ENCODE measurements at regions not wholly inside any gene's neighbourhood (a gene's known extent, or its start where the extent isn't known, plus 50 kb on each side); places are given as distances from the start of the nearest gene placed in this dataset.
"Not testable (repeated sequence)": the region's sequence is repeated elsewhere in the genome, so short reads cannot be mapped to it uniquely, and the experiment has no call there.

- CTCF ChIA-PET = no interaction called here
- Mint-ChIP-seq H3K4me3 (no peak overlapping the region), H3K36me3 (ENCODE audit: low read depth) (no peaks in the 10 kb centered on the region), H3K27me3 (no peaks in the 10 kb centered on the region), H3K27ac (no peak overlapping the region), H3K4me1 (ENCODE audit: low read depth) (no peaks in the 10 kb centered on the region), H3K9me3 (peaks cover 2% of the 10 kb centered on the region)
- no peak for ATAC-seq
- no peak for DNase-seq
- no peak for TF ChIP-seq CTCF (IDR thresholded peaks at IDR 0.05)
- intact Hi-C loops (cut with micrococcal nuclease) = no loop called here
- POLR2A ChIA-PET = no interaction called here
Measured at GRCh38 chr20:60785785-60786184, 466.3 kb upstream of the CDH4 start.

- no peaks in the 10 kb centered on the region for H3K27me3 Mint-ChIP-seq
- CTCF ChIA-PET = no interaction called here
- no peak for ATAC-seq
Measured at GRCh38 chr20:60786686-60787217, 465.3 kb upstream of the CDH4 start.

GRCh38 chr20:60787276-60787675, 464.8 kb upstream of the CDH4 start:
- no peaks in the 10 kb centered on the region for H3K36me3 Mint-ChIP-seq (ENCODE audit: low read depth)
- DNase-seq (no peak), ATAC-seq (no peak)
- H3K4me3 Mint-ChIP-seq = no peak overlapping the region
- no peak overlapping the region for H3K27ac Mint-ChIP-seq
- ChIA-PET POLR2A (no interaction called here), CTCF (no interaction called here)
- H3K4me1 Mint-ChIP-seq (ENCODE audit: low read depth) = no peaks in the 10 kb centered on the region
- intact Hi-C loops (cut with micrococcal nuclease) = no loop called here
- TF ChIP-seq CTCF (IDR thresholded peaks at IDR 0.05) = no peak
- H3K27me3 Mint-ChIP-seq = peaks cover 3% of the 10 kb centered on the region
- no peaks in the 10 kb centered on the region for H3K9me3 Mint-ChIP-seq

More at GRCh38 chr20:60786686-60787217, 465.3 kb upstream of the CDH4 start:
- POLR2A ChIA-PET = no interaction called here
- no peak for TF ChIP-seq CTCF (IDR thresholded peaks at IDR 0.05)
- no peaks in the 10 kb centered on the region for H3K36me3 Mint-ChIP-seq (ENCODE audit: low read depth)
- H3K9me3 Mint-ChIP-seq = no peaks in the 10 kb centered on the region
- H3K4me3 Mint-ChIP-seq = no peak overlapping the region
- intact Hi-C loops (cut with micrococcal nuclease) = no loop called here
- no peak overlapping the region for H3K27ac Mint-ChIP-seq
- DNase-seq = no peak
- H3K4me1 Mint-ChIP-seq (ENCODE audit: low read depth) = no peaks in the 10 kb centered on the region

- no peak for DNase-seq
- intact Hi-C loops (cut with micrococcal nuclease) = no loop called here
- H3K27me3 Mint-ChIP-seq = peaks cover 3% of the 10 kb centered on the region
- no peak for TF ChIP-seq CTCF (IDR thresholded peaks at IDR 0.05)
- H3K36me3 Mint-ChIP-seq (ENCODE audit: low read depth) = no peaks in the 10 kb centered on the region
- POLR2A ChIA-PET = no interaction called here
- no peaks in the 10 kb centered on the region for H3K4me1 Mint-ChIP-seq (ENCODE audit: low read depth)
- CTCF ChIA-PET = no interaction called here
- no peak for ATAC-seq
- no peaks in the 10 kb centered on the region for H3K9me3 Mint-ChIP-seq
- no peak overlapping the region for H3K4me3 Mint-ChIP-seq
- H3K27ac Mint-ChIP-seq = no peak overlapping the region
Measured at GRCh38 chr20:60788070-60788469, 464.0 kb upstream of the CDH4 start.

- intact Hi-C loops (cut with micrococcal nuclease) = no loop called here
Measured at GRCh38 chr20:60789399-60789798, 462.7 kb upstream of the CDH4 start.

GRCh38 chr20:60790339-60790738, 461.7 kb upstream of the CDH4 start:
- H3K9me3 Mint-ChIP-seq, POLR2A ChIA-PET, CTCF ChIA-PET: not testable (repeated sequence)

More at GRCh38 chr20:60789399-60789798, 462.7 kb upstream of the CDH4 start:
- TF ChIP-seq CTCF (IDR thresholded peaks at IDR 0.05) = no peak
- Mint-ChIP-seq H3K27ac (no peak overlapping the region), H3K27me3 (peaks cover 3% of the 10 kb centered on the region), H3K4me1 (ENCODE audit: low read depth) (no peaks in the 10 kb centered on the region), H3K36me3 (ENCODE audit: low read depth) (no peaks in the 10 kb centered on the region), H3K9me3 (no peaks in the 10 kb centered on the region), H3K4me3 (no peak overlapping the region)
- ChIA-PET POLR2A (no interaction called here), CTCF (no interaction called here)
- ATAC-seq (no peak), DNase-seq (no peak)

More at GRCh38 chr20:60790339-60790738, 461.7 kb upstream of the CDH4 start:
- H3K4me3 Mint-ChIP-seq; DNase-seq; H3K4me1 Mint-ChIP-seq (ENCODE audit: low read depth); H3K27ac Mint-ChIP-seq; ATAC-seq; intact Hi-C loops (cut with micrococcal nuclease); H3K27me3 Mint-ChIP-seq; H3K36me3 Mint-ChIP-seq (ENCODE audit: low read depth): not testable (repeated sequence)

Measured in activated CD8-positive, alpha-beta T cell treated with anti-CD3 and anti-CD28 coated beads for 36 hours (primary cell).